Testis (tissue), 2 donors: ENCODE measurements at regions not wholly inside any gene's neighbourhood (a gene's known extent, or its start where the extent isn't known, plus 50 kb on each side); places are given as distances from the start of the nearest gene placed in this dataset.

ENCODE experiments used
- DNase-seq: peaks from one replicate; pipeline ENCODE4 v3.0.0-alpha.2; 2019
- H3K27ac ChIP-seq, 2 donors: fragments of 200-600 bp; sonication (generic); one replicate each; pipeline ENCODE4 v1.5.1; 2019
- H3K27me3 ChIP-seq: fragments of 200-600 bp; sonication (generic); one replicate; pipeline ENCODE4 v1.5.1; 2019
- H3K36me3 ChIP-seq: fragments of 200-600 bp; sonication (generic); one replicate; pipeline ENCODE4 v1.5.1; 2017; ENCODE audit warnings: low read depth; ENCODE audit errors: missing control alignments
- H3K4me1 ChIP-seq: fragments of 200-600 bp; sonication (generic); one replicate; pipeline ENCODE4 v1.5.1; 2019
- H3K4me3 ChIP-seq, 2 donors: fragments of 200-600 bp; sonication (generic); one replicate each; pipeline ENCODE4 v1.5.1; 2017 to 2019
- H3K9me3 ChIP-seq: fragments of 200-600 bp; sonication (generic); one replicate; pipeline ENCODE4 v1.5.1; 2017
- POLR2A ChIP-seq: fragments of 450-650 bp; IDR thresholded peaks from one replicate; pipeline ENCODE4 v1.6.1; 2017; ENCODE audit warnings: antibody characterized with exemption, mild to moderate bottlenecking, moderate library complexity
- WGBS, 2 donors: methylation state at CpG; one replicate each; pipeline ENCODE4 v1.1.5; 2018; 5-methylcytosine and 5-hydroxymethylcytosine counted together
- intact Hi-C: fragments of 100-400 bp; cut with DNase I; formaldehyde crosslinking; loops from one replicate; pipeline ENCODE4 v1.15.1; 2023; ENCODE audit warnings: low total_unique reads
- TF ChIP-seq, protein P1 (sequence below), 3 experiments: fragments of 450-650 bp in 2 of 3; fragments of 200-600 bp in 1 of 3; sonication (generic) in 1 of 3; IDR thresholded peaks; one replicate each; pipeline ENCODE4 v1.5.1; 2016 to 2019; ENCODE audit warnings: antibody characterized with exemption in 3 of 3, mild to moderate bottlenecking in 2 of 3, moderate library complexity in 1 of 3

DNA sequence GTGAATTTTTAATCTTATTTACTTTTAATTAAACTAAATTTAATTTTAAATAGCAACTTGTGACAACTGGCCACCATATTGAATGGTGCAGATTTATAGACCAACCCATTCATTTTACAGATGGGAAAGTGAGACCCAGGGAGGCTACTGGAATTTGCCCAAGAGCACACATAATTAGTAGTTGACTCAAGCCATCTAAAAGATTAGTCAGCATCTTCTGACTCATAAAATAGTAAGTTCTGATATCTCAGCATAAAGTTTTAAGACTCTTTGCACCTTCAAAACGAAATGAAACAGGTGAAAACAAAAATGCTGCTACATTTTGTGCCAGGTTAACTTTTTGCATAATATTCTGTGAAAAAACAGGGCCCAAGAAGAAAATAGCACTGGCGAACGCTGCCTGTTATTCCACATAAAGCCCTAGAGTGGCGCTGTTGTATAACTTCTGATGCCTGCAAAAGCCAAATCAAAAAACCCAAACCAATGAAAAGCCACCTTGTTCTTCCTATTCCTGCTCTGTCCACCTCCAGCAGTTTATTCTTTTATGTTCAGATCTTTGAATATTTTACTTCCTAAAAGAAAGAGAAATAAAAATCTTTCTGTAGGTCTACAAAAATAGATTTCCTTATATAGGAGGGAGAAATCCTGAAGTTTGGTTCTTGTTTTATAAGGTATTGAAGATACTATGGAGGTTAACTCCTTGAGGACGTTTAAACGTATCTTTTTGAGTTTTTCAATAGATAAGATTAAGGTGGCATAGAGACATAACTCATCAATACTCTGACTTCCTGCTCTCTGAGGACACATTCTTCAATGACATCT lies 62.8 kb downstream of the OTOL1 start:
- H3K9me3 ChIP-seq = no peaks in the 10 kb centered on the region
- peak; percentile 47 for DNase-seq

DNA sequence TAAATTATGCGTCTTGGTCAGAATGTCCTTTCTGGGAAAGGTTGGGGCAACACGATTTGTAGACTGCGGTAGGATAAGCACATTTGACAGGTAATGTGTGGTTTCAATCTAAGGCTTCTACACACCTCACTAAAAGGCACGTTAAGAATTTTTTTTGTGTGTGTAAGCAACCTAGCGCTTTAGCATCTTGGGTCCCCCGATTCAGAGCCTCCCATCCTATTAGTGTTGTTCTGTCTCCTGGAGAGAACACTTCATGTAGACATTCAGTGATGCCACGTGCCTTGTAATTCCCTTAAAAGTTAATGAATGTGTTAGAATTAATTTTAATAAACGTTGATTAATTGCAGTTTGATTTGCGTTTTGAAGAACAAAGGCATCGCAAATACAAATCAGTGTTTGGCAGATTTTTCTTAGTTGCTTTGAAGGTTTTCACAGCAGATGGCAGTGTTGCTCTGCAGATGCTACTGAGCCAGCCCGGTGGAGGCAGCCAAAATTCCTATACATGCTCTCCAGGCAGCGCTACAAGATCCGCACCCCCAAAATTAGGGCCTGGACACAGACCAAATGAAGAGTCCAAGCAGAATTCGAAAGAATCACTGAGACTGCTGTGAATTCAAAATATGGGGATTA lies 63.5 kb downstream of the OTOL1 start:
- intact Hi-C loops = no loop called here
- Histone ChIP-seq H3K4me1 (no peaks in the 10 kb centered on the region), H3K27ac (no peak overlapping the region), H3K4me3 (no peak overlapping the region), H3K27me3 (no peaks in the 10 kb centered on the region), H3K9me3 (no peaks in the 10 kb centered on the region), H3K36me3 (no peaks in the 10 kb centered on the region)
- DNase-seq = peak; percentile 66
- WGBS, 2 donors = 12 to 13% methylated on average over 14 of the region's 14 CpGs
- TF ChIP-seq, protein P1, sequence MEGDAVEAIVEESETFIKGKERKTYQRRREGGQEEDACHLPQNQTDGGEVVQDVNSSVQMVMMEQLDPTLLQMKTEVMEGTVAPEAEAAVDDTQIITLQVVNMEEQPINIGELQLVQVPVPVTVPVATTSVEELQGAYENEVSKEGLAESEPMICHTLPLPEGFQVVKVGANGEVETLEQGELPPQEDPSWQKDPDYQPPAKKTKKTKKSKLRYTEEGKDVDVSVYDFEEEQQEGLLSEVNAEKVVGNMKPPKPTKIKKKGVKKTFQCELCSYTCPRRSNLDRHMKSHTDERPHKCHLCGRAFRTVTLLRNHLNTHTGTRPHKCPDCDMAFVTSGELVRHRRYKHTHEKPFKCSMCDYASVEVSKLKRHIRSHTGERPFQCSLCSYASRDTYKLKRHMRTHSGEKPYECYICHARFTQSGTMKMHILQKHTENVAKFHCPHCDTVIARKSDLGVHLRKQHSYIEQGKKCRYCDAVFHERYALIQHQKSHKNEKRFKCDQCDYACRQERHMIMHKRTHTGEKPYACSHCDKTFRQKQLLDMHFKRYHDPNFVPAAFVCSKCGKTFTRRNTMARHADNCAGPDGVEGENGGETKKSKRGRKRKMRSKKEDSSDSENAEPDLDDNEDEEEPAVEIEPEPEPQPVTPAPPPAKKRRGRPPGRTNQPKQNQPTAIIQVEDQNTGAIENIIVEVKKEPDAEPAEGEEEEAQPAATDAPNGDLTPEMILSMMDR (IDR thresholded peaks at IDR 0.05) = peak in 2 of 3 experiments; percentile 35 to 49
- no peak for TF ChIP-seq POLR2A

More for the DNA sequence above, 62.8 kb downstream of the OTOL1 start:
- no peaks in the 10 kb centered on the region for H3K36me3 ChIP-seq
- WGBS, 2 donors = 4 to 10% methylated on average over 6 of the region's 6 CpGs
- no peak for TF ChIP-seq POLR2A
- TF ChIP-seq, protein P1 (IDR thresholded peaks at IDR 0.05) = peak; percentile 35 to 83 (median 79)
- no peaks in the 10 kb centered on the region for H3K27me3 ChIP-seq
- intact Hi-C loops = no loop called here
- no peaks in the 10 kb centered on the region for H3K4me1 ChIP-seq
- no peak overlapping the region for H3K27ac ChIP-seq
- no peak overlapping the region for H3K4me3 ChIP-seq

DNA sequence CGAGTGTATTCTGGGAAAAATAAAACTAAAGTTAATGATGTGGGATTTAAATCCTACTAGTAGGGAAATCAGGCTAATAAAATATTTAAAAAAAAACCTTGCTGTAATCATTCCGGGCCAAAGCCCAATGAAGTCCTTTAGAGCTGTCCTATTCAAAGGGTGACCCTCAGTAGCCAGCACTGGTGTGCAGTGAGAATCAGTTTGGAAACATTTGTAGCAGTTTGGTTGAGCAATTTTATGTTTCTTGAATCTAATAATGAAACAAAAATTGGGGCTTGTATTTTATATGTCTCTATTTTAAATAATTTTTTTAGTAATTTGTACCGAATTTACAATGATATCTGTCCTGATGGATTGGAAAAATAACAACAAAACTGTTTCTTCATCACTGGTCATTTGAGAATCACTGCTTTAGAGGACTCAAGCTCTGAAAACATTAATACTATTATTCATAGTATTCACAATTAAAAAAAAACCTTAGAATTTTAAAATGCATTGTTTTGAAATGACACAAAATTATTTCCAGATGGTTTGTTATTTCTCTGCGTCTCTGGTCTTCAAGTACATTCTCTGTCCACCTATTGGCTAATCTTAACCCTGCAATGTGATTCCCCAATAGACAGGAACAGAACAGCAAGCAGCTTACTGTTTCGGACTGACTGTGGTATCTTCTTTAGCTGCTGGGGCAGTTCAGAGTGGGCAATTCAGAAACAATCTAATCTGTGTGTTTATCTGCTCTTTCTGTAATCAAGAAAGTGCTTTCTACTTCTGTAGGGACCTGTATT lies 71.2 kb downstream of the OTOL1 start:
- H3K9me3 ChIP-seq = no peaks in the 10 kb centered on the region

DNA sequence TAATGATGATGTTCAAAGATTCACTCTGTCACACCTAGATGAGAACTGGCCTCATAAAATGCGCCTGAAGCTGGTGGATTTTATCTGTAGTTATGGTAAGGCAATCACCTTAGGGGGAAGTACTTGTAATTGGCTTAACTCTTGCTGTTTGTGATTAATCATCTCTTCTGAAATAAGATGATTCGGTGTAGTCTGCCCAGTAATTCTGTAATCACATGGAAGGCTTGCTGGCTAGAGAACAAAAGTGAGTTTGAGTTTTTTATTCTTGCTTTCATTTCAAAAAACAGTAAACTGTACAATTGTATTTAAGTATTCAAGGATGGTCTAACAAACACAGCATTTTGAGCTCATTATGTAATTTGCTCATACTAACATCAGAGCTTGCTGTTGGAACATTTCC lies 72.1 kb downstream of the OTOL1 start:
- H3K9me3 ChIP-seq = no peaks in the 10 kb centered on the region
- intact Hi-C loops = no loop called here
- 57 to 90% methylated on average over 2 of the region's 2 CpGs for WGBS, 2 donors
- TF ChIP-seq POLR2A = no peak
- TF ChIP-seq, protein P1 (IDR thresholded peaks at IDR 0.05) = no peak
- no peak for DNase-seq
- no peak overlapping the region for H3K27ac ChIP-seq
- H3K27me3 ChIP-seq = no peaks in the 10 kb centered on the region
- no peaks in the 10 kb centered on the region for H3K4me1 ChIP-seq
- H3K36me3 ChIP-seq = no peaks in the 10 kb centered on the region
- H3K4me3 ChIP-seq = no peak overlapping the region

More for the DNA sequence above, 71.2 kb downstream of the OTOL1 start:
- intact Hi-C loops = no loop called here
- DNase-seq = no peak
- Histone ChIP-seq H3K27me3 (no peaks in the 10 kb centered on the region), H3K4me3 (no peak overlapping the region), H3K27ac (no peak overlapping the region), H3K4me1 (no peaks in the 10 kb centered on the region), H3K36me3 (no peaks in the 10 kb centered on the region)
- TF ChIP-seq, protein P1 (IDR thresholded peaks at IDR 0.05) = no peak
- no peak for TF ChIP-seq POLR2A
- WGBS, 2 donors = 47 to 52% methylated on average over 5 of the region's 5 CpGs
